ENCODE measurements at regions not wholly inside any gene's neighbourhood (a gene's known extent, or its start where the extent isn't known, plus 50 kb on each side); places are given as distances from the start of the nearest gene placed in this dataset.
"Not testable (repeated sequence)": the region's sequence is repeated elsewhere in the genome, so short reads cannot be mapped to it uniquely, and the experiment has no call there.

GRCh38 chr16:61195006-61195405 lies 841.2 kb downstream of the CDH8 start:
- DNase-seq (ENCODE audit: low spot score) = no peak

GRCh38 chr16:61194573-61194972 lies 841.7 kb downstream of the CDH8 start:
- DNase-seq (ENCODE audit: low spot score) = no peak

- DNase-seq (ENCODE audit: low spot score) = no peak
These were observed 853.8 kb downstream of the CDH8 start for GRCh38 chr16:61182391-61182790.

- no peak for DNase-seq (ENCODE audit: low spot score)
These were observed 854.3 kb downstream of the CDH8 start for GRCh38 chr16:61181982-61182381.

- no peak for DNase-seq (ENCODE audit: low spot score)
These were observed 856.7 kb downstream of the CDH8 start for GRCh38 chr16:61179561-61179960.

- DNase-seq (ENCODE audit: low spot score) = no peak
These were observed 870.4 kb downstream of the CDH8 start for GRCh38 chr16:61165797-61166196.

- DNase-seq (ENCODE audit: low spot score) = no peak
These were observed 885.9 kb downstream of the CDH8 start for GRCh38 chr16:61150351-61150750.

GRCh38 chr16:61149709-61150108 lies 886.5 kb downstream of the CDH8 start:
- peak; percentile 82 for DNase-seq (ENCODE audit: low spot score)

GRCh38 chr16:61148930-61149329 lies 887.3 kb downstream of the CDH8 start:
- DNase-seq (ENCODE audit: low spot score) = no peak

GRCh38 chr16:61146429-61146828 lies 889.8 kb downstream of the CDH8 start:
- no peak for DNase-seq (ENCODE audit: low spot score)

- no peak for DNase-seq (ENCODE audit: low spot score)
These were observed 904.8 kb downstream of the CDH8 start for GRCh38 chr16:61131447-61131846.

- DNase-seq (ENCODE audit: low spot score) = peak; percentile 78
These were observed 907.5 kb downstream of the CDH8 start for GRCh38 chr16:61128545-61129323.

- no peak for DNase-seq (ENCODE audit: low spot score)
These were observed 930.7 kb downstream of the CDH8 start for GRCh38 chr16:61105544-61105943.

- DNase-seq (ENCODE audit: low spot score) = no peak
These were observed 937.7 kb downstream of the CDH8 start for GRCh38 chr16:61098505-61098904.

- DNase-seq (ENCODE audit: low spot score) = not testable (repeated sequence)
These were observed 944.9 kb downstream of the CDH8 start for GRCh38 chr16:61091300-61091699.

GRCh38 chr16:61083711-61084110 lies 952.5 kb downstream of the CDH8 start:
- DNase-seq (ENCODE audit: low spot score) = no peak

- no peak for DNase-seq (ENCODE audit: low spot score)
These were observed 961.9 kb downstream of the CDH8 start for GRCh38 chr16:61074324-61074723.

- DNase-seq (ENCODE audit: low spot score) = no peak
These were observed 978.6 kb downstream of the CDH8 start for GRCh38 chr16:61057635-61058034.

- no peak for DNase-seq (ENCODE audit: low spot score)
These were observed 985.7 kb downstream of the CDH8 start for GRCh38 chr16:61050547-61050946.

- DNase-seq (ENCODE audit: low spot score) = no peak
These were observed 990.3 kb downstream of the CDH8 start for GRCh38 chr16:61045931-61046330.

- DNase-seq (ENCODE audit: low spot score) = no peak
These were observed 993.5 kb downstream of the CDH8 start for GRCh38 chr16:61042737-61043136.

- DNase-seq (ENCODE audit: low spot score) = no peak
These were observed 1005.6 kb downstream of the CDH8 start for GRCh38 chr16:61030616-61031015.

GRCh38 chr16:61024180-61024900 lies 1011.9 kb downstream of the CDH8 start:
- no peak for DNase-seq (ENCODE audit: low spot score)

Measured in mesenteric fat pad (tissue), 1 donor.